ENCODE measurements at regions not wholly inside any gene's neighbourhood (a gene's known extent, or its start where the extent isn't known, plus 50 kb on each side); places are given as distances from the start of the nearest gene placed in this dataset.

DNA sequence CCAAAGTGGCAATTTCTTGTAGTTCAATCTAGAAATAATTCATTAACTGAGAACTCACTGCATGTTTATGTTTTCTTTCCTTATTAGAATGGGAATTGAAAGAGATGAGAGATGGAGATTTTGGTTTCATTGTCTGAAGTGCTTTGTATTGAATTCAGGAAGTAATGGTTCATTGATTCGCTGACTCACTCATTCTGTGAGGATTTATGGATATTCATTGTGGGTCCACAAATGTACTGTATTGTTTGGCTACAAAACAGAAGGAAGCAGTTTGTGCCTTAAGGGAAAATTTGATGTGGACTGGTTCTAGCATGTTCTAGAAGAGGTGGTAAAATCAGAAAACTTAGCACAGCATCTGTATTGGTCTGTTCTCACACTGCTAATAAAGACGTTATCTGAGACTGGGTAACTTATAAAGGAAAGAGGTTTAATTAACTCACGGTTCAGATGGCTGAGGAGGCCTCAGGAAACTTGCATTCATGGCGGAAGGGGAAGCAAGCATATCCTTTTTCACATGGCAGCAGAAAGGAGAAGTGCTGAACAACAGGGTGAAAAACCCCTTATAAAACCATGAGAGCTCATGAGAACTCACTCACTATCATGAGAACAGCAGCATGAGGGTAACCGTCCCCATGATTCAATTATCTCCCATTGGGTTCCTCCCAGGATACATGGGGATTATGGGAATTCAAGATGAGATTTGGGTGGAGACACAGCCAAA, 132.3 kb upstream of the VCX3A start:
- DNase-seq (ENCODE audit: insufficient read length, low spot score) (no peak), FAIRE-seq (peak; percentile 56)
- no peak for TF ChIP-seq PAX5 (IDR thresholded peaks at IDR 0.05; ENCODE audit: insufficient read depth, low read length, severe bottlenecking)
- peak; percentile 77 for TF ChIP-seq SPI1 (IDR thresholded peaks at IDR 0.05; ENCODE audit: low read depth, low read length)

DNA sequence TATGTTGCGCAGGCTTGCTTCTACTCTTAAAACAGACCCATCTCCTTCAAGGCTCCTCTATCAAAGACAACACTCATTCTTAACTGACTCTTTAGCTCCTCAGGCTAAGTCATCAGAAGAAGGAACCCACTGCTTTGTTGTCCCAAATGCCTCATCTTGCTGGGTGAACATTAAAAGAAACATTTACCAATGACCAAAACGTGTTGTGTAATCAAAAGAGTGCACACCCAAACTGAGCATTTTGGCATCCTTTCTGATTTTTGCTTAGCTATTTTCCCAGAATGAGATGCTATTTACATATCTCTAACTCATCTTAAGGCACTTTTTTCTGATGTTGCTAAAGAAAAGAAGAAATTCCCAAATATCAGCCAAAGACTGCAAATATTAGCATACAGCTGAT, 131.7 kb upstream of the VCX3A start:
- DNase-seq (ENCODE audit: insufficient read length, low spot score) (no peak), FAIRE-seq (no peak)
- TF ChIP-seq POLR2A (IDR thresholded peaks at IDR 0.05; ENCODE audit: low read depth, low read length) (no peak), POLR2AphosphoS5 (IDR thresholded peaks at IDR 0.05; ENCODE audit: low read depth, low read length) (no peak), POU2F2 (IDR thresholded peaks at IDR 0.05; ENCODE audit: low read depth, low read length) (no peak), SPI1 (IDR thresholded peaks at IDR 0.05; ENCODE audit: low read depth, low read length) (no peak), PAX5 (IDR thresholded peaks at IDR 0.05; ENCODE audit: insufficient read depth, low read length, severe bottlenecking) (no peak), TAF1 (IDR thresholded peaks at IDR 0.05; ENCODE audit: low read depth, low read length) (no peak)

DNA sequence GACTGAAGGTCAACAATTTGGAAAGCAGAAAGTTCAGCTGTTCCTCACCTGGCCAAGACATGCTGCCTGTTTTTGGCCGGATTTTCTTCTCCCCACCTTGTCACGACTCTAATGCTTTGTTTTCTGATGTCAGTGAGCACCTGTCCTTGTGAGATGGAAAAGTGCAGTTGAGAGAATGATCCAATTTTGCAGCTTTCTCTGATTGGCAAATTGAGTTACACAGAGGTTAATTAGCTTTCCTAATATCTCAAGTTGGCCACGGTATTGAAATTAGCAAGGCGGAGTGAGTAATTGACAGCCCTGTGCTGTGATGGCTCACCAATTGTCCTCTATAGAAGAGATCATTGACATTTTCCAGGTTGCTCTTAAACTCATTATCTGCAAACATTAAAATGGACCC, 126.8 kb upstream of the VCX3A start:
- no peak for DNase-seq (ENCODE audit: insufficient read length, low spot score)
- no peak for FAIRE-seq
- TF ChIP-seq POLR2A (IDR thresholded peaks at IDR 0.05; ENCODE audit: low read depth, low read length) (no peak), TAF1 (IDR thresholded peaks at IDR 0.05; ENCODE audit: low read depth, low read length) (no peak), SPI1 (IDR thresholded peaks at IDR 0.05; ENCODE audit: low read depth, low read length) (no peak), POLR2AphosphoS5 (IDR thresholded peaks at IDR 0.05; ENCODE audit: low read depth, low read length) (no peak), PAX5 (IDR thresholded peaks at IDR 0.05; ENCODE audit: insufficient read depth, low read length, severe bottlenecking) (no peak), POU2F2 (IDR thresholded peaks at IDR 0.05; ENCODE audit: low read depth, low read length) (no peak)

DNA sequence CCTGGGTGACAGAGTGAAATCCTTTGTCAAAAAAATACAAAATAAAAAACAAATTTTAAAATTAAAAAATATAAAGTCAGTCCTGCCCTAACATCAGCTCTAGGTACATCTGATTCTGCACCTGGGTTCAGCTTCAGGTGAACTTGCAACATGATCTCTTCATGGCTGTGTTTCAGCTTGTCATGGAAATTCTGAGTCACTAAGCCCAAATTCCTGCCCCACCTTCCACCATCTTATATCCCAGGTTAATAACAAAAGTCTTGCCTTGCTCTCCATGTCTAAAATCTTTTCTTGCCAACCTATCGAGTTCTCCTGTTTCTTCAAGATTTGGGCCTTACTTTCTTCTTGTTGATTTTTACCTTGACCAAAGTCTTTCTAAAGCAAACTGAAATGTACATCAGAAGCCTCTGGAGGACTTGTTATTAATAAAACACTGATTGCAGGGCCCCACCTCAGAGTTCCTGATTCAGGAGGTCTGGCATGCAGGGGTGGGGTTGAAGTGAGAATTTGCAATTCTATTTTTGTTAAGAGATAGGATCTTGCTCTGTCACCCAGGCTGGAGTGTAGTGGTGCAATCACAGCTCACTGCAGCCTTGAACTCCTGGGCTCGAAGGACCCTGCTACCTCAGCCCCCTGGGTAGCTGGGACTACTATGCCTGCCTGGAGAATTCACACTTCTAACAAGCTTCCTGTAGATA, 125.8 kb upstream of the VCX3A start:
- DNase-seq (ENCODE audit: insufficient read length, low spot score) (no peak), FAIRE-seq (no peak)
- TF ChIP-seq POU2F2 (IDR thresholded peaks at IDR 0.05; ENCODE audit: low read depth, low read length) (no peak), PAX5 (IDR thresholded peaks at IDR 0.05; ENCODE audit: insufficient read depth, low read length, severe bottlenecking) (no peak), SPI1 (IDR thresholded peaks at IDR 0.05; ENCODE audit: low read depth, low read length) (no peak), POLR2AphosphoS5 (IDR thresholded peaks at IDR 0.05; ENCODE audit: low read depth, low read length) (no peak), POLR2A (IDR thresholded peaks at IDR 0.05; ENCODE audit: low read depth, low read length) (no peak), TAF1 (IDR thresholded peaks at IDR 0.05; ENCODE audit: low read depth, low read length) (no peak)

DNA sequence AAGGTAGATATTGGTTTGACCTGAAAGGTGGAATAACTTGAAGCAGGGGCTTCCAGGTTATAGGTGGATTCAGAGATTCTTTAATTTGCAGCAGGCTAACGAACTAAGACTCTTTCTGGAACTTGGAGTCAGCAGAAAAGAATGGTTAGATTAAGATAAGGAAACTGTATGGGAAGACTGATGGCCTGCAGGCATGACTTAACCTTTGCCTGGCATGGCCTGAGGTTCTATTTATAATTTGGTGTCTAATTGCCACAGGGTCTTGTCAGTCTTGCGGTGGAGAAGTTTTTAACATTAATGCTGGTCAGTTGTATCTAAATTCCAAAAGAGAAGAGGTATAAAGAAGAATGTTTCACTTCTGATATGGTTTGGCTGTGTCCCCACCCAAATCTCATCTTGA, 110.3 kb upstream of the VCX3A start:
- TF ChIP-seq TAF1 (IDR thresholded peaks at IDR 0.05; ENCODE audit: low read depth, low read length) (no peak), SPI1 (IDR thresholded peaks at IDR 0.05; ENCODE audit: low read depth, low read length) (no peak), PAX5 (IDR thresholded peaks at IDR 0.05; ENCODE audit: insufficient read depth, low read length, severe bottlenecking) (no peak), POLR2A (IDR thresholded peaks at IDR 0.05; ENCODE audit: low read depth, low read length) (no peak), POLR2AphosphoS5 (IDR thresholded peaks at IDR 0.05; ENCODE audit: low read depth, low read length) (no peak), POU2F2 (IDR thresholded peaks at IDR 0.05; ENCODE audit: low read depth, low read length) (no peak)
- FAIRE-seq = no peak
- no peak for DNase-seq (ENCODE audit: insufficient read length, low spot score)

DNA sequence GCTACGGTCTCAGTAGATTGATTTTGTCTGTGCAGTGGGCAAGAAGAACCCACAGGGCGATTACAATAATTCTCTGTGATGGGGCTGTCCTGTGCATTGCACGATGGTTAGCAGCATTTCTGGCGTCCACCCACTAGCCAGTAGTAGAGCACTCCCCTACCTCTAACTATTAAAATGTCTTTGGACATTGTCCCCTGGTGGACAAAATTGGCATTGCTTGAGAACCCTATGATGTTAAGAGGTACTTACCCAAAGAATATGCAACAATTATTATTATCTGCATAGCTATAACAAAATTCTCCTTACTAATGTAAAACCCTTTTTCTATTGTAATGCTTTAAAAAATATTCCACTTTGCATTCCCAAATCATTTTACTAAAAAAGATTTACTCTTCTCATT, 109.5 kb upstream of the VCX3A start:
- TF ChIP-seq POLR2A (IDR thresholded peaks at IDR 0.05; ENCODE audit: low read depth, low read length) (no peak), SPI1 (IDR thresholded peaks at IDR 0.05; ENCODE audit: low read depth, low read length) (no peak), PAX5 (IDR thresholded peaks at IDR 0.05; ENCODE audit: insufficient read depth, low read length, severe bottlenecking) (no peak), POLR2AphosphoS5 (IDR thresholded peaks at IDR 0.05; ENCODE audit: low read depth, low read length) (no peak), TAF1 (IDR thresholded peaks at IDR 0.05; ENCODE audit: low read depth, low read length) (no peak), POU2F2 (IDR thresholded peaks at IDR 0.05; ENCODE audit: low read depth, low read length) (no peak)
- DNase-seq (ENCODE audit: insufficient read length, low spot score) (no peak), FAIRE-seq (no peak)

DNA sequence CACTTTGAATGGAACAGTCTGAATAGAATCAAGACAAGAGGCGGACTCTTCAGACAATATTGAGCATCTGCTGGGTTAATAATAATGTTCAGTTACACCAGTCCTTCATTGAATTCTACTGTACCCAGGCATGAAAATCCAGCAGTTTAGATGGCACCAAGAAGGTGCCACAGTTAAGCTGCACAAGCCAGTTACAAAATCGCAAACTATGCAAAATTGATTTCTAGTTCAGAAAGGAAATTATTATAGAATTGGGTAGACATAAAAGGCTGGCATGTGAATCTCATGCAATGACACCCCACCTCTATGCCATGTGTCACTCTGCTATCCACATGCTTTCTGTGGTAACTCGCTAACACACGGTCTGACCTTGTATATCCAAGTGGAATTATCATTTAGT, 105.8 kb upstream of the VCX3A start:
- no peak for FAIRE-seq
- DNase-seq (ENCODE audit: insufficient read length, low spot score) = no peak
- TF ChIP-seq TAF1 (IDR thresholded peaks at IDR 0.05; ENCODE audit: low read depth, low read length) = no peak
- no peak for TF ChIP-seq SPI1 (IDR thresholded peaks at IDR 0.05; ENCODE audit: low read depth, low read length)
- no peak for TF ChIP-seq POLR2AphosphoS5 (IDR thresholded peaks at IDR 0.05; ENCODE audit: low read depth, low read length)
- TF ChIP-seq POLR2A (IDR thresholded peaks at IDR 0.05; ENCODE audit: low read depth, low read length) = no peak
- TF ChIP-seq POU2F2 (IDR thresholded peaks at IDR 0.05; ENCODE audit: low read depth, low read length) = no peak
- no peak for TF ChIP-seq PAX5 (IDR thresholded peaks at IDR 0.05; ENCODE audit: insufficient read depth, low read length, severe bottlenecking)

DNA sequence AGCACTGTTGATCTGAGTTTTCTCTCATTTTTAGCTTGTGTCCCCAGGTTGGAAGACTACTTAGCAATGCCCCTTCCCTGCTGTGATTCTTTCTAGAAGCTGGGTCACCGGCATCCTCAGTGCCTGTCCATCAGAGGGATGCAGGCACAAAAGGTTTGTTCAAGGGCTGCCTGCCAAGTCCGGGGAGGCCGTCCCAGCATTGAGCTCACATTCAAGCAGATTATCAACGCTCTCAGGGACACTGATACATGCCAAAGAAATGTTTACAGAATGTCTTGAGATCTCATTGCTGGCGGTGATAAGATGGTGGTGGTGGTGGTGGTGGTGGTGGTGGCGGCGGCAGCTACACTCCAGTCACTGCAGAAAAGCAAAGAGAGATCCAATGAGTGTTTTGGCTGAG, 79.6 kb upstream of the VCX3A start:
- DNase-seq (ENCODE audit: insufficient read length, low spot score) (no peak), FAIRE-seq (no peak)
- TF ChIP-seq TAF1 (IDR thresholded peaks at IDR 0.05; ENCODE audit: low read depth, low read length) (no peak), POLR2A (IDR thresholded peaks at IDR 0.05; ENCODE audit: low read depth, low read length) (no peak), SPI1 (IDR thresholded peaks at IDR 0.05; ENCODE audit: low read depth, low read length) (no peak), POU2F2 (IDR thresholded peaks at IDR 0.05; ENCODE audit: low read depth, low read length) (no peak), PAX5 (IDR thresholded peaks at IDR 0.05; ENCODE audit: insufficient read depth, low read length, severe bottlenecking) (no peak), POLR2AphosphoS5 (IDR thresholded peaks at IDR 0.05; ENCODE audit: low read depth, low read length) (no peak)

DNA sequence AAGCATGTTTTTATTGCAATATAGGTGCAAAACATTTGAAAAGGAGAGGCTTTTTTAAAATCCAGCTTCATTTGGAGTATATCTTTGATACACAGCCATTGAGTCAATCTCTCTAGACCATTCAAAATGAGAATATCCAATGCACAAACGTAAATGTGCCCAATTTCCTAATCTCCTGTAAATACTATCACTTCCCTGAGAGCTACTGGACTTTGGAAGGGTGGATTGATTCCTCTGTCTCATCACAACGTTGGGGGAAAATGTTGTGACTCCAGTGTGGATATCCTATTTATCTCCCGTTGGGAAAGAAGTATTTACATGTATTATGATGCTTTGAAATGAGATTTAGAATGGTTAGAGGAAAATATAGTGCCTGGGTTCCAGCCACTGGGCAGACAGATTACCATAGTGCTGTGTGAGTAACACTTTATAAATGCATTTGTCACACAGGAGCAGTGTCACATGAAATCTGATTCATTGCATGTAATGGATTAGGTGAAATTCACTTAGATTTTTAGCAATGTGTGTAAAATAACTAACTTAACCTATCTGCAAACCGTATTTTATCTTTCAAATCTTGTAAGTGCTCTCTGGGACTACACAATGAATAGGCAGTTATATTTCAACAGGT, 64.4 kb upstream of the VCX3A start:
- FAIRE-seq (no peak), DNase-seq (ENCODE audit: insufficient read length, low spot score) (no peak)
- TF ChIP-seq PAX5 (IDR thresholded peaks at IDR 0.05; ENCODE audit: insufficient read depth, low read length, severe bottlenecking) (no peak), POLR2AphosphoS5 (IDR thresholded peaks at IDR 0.05; ENCODE audit: low read depth, low read length) (no peak), POU2F2 (IDR thresholded peaks at IDR 0.05; ENCODE audit: low read depth, low read length) (no peak), TAF1 (IDR thresholded peaks at IDR 0.05; ENCODE audit: low read depth, low read length) (no peak), POLR2A (IDR thresholded peaks at IDR 0.05; ENCODE audit: low read depth, low read length) (no peak), SPI1 (IDR thresholded peaks at IDR 0.05; ENCODE audit: low read depth, low read length) (no peak)

All from GM12891 (cell line).